ENCODE measurements at regions not wholly inside any gene's neighbourhood (a gene's known extent, or its start where the extent isn't known, plus 50 kb on each side); places are given as distances from the start of the nearest gene placed in this dataset.

GRCh38 chr15:35181538-35181937 is 96.4 kb upstream of the NANOGP8 start:
- no peak for TF ChIP-seq EZH2 (IDR thresholded peaks at IDR 0.05; ENCODE audit: borderline replicate concordance, insufficient read depth, low read length, poor library complexity, severe bottlenecking)
- TF ChIP-seq TAF1 (IDR thresholded peaks at IDR 0.05; ENCODE audit: low read depth): no peak
- no peak for TF ChIP-seq CTCF (IDR thresholded peaks at IDR 0.05; ENCODE audit: poor library complexity, severe bottlenecking)
- no peak for TF ChIP-seq RAD21 (conservative IDR thresholded peaks at IDR 0.05)
- TF ChIP-seq POLR2AphosphoS5 (IDR thresholded peaks at IDR 0.05): no peak

Measured in neural cell (in vitro differentiated cells).